Astrocyte (in vitro differentiated cells and primary cell): ENCODE measurements at regions not wholly inside any gene's neighbourhood (a gene's known extent, or its start where the extent isn't known, plus 50 kb on each side); places are given as distances from the start of the nearest gene placed in this dataset.

ENCODE experiments used
- DNase-seq: peaks from one replicate; pipeline ENCODE4 v3.0.0-alpha.2; 2010; ENCODE audit warnings: low read depth
- FAIRE-seq: peaks from 2 replicates; lab custom pipeline; 2011; peaks lifted over from hg19 to GRCh38; lab: Jason Lieb, UNC
- H2AFZ ChIP-seq: 2 replicates; pipeline ENCODE4 v1.6.0; 2012; ENCODE audit warnings: low read depth, low read length, inconsistent platforms
- H3K27ac ChIP-seq: 2 replicates; pipeline ENCODE4 v1.5.1; 2011; ENCODE audit warnings: low read depth, low read length, inconsistent platforms
- H3K27me3 ChIP-seq: 2 replicates; pipeline ENCODE4 v1.6.0; 2011; ENCODE audit warnings: low read length, inconsistent platforms; ENCODE audit not compliant: insufficient read depth
- H3K36me3 ChIP-seq: 2 replicates; pipeline ENCODE4 v1.5.1; 2011; ENCODE audit warnings: low read length, inconsistent platforms; ENCODE audit not compliant: insufficient read depth
- H3K4me1 ChIP-seq: 2 replicates; pipeline ENCODE4 v1.5.1; 2011; ENCODE audit warnings: low read length, inconsistent platforms; ENCODE audit not compliant: insufficient read depth
- H3K4me2 ChIP-seq: 2 replicates; pipeline ENCODE4 v1.6.0; 2012; ENCODE audit warnings: low read length, inconsistent platforms
- H3K4me3 ChIP-seq: 2 replicates; pipeline ENCODE4 v1.5.1; 2011; ENCODE audit warnings: low read depth, mild to moderate bottlenecking, low read length, inconsistent platforms; ENCODE audit not compliant: insufficient read depth
- H3K79me2 ChIP-seq: 2 replicates; pipeline ENCODE4 v1.6.0; 2012; ENCODE audit warnings: mild to moderate bottlenecking, low read length, inconsistent platforms; ENCODE audit not compliant: insufficient read depth
- H3K9ac ChIP-seq: 2 replicates; pipeline ENCODE4 v1.6.0; 2012; ENCODE audit warnings: mild to moderate bottlenecking, low read length, inconsistent platforms
- H3K9me3 ChIP-seq: 2 replicates; pipeline ENCODE4 v1.5.1; 2012; ENCODE audit warnings: low read depth, mild to moderate bottlenecking, low read length, inconsistent platforms; ENCODE audit not compliant: insufficient read depth
- H4K20me1 ChIP-seq: 2 replicates; pipeline ENCODE4 v1.6.0; 2012; ENCODE audit warnings: low read length, inconsistent platforms; ENCODE audit not compliant: insufficient read depth
- H3K27ac Mint-ChIP-seq: one replicate; pipeline ENCODE4 v1.8.0; 2021; ENCODE audit warnings: mild to moderate bottlenecking, mixed read lengths; ENCODE audit not compliant: unreplicated experiment
- H3K27me3 Mint-ChIP-seq: one replicate; pipeline ENCODE4 v1.8.0; 2021; ENCODE audit warnings: low read depth, mixed read lengths; ENCODE audit not compliant: unreplicated experiment
- H3K36me3 Mint-ChIP-seq: one replicate; pipeline ENCODE4 v1.8.0; 2021; ENCODE audit warnings: low read depth, mixed read lengths; ENCODE audit not compliant: unreplicated experiment
- H3K4me1 Mint-ChIP-seq: one replicate; pipeline ENCODE4 v1.8.0; 2021; ENCODE audit warnings: low read depth, mixed read lengths; ENCODE audit not compliant: unreplicated experiment
- H3K4me3 Mint-ChIP-seq: one replicate; pipeline ENCODE4 v1.8.0; 2021; ENCODE audit warnings: mild to moderate bottlenecking, moderate library complexity, mixed read lengths; ENCODE audit not compliant: unreplicated experiment
- H3K9me3 Mint-ChIP-seq: one replicate; pipeline ENCODE4 v1.8.0; 2021; ENCODE audit warnings: mild to moderate bottlenecking, mixed read lengths; ENCODE audit not compliant: unreplicated experiment
- CTCF ChIP-seq: IDR thresholded peaks from 2 replicates; pipeline ENCODE4 v1.5.1; 2011; ENCODE audit warnings: low read depth, mild to moderate bottlenecking, inconsistent platforms, low read length, moderate library complexity; ENCODE audit not compliant: insufficient read depth
- EZH2 ChIP-seq: IDR thresholded peaks from 2 replicates; pipeline ENCODE4 v1.6.1; 2012; ENCODE audit warnings: mild to moderate bottlenecking, low read length, inconsistent platforms; ENCODE audit not compliant: insufficient read depth

DNA sequence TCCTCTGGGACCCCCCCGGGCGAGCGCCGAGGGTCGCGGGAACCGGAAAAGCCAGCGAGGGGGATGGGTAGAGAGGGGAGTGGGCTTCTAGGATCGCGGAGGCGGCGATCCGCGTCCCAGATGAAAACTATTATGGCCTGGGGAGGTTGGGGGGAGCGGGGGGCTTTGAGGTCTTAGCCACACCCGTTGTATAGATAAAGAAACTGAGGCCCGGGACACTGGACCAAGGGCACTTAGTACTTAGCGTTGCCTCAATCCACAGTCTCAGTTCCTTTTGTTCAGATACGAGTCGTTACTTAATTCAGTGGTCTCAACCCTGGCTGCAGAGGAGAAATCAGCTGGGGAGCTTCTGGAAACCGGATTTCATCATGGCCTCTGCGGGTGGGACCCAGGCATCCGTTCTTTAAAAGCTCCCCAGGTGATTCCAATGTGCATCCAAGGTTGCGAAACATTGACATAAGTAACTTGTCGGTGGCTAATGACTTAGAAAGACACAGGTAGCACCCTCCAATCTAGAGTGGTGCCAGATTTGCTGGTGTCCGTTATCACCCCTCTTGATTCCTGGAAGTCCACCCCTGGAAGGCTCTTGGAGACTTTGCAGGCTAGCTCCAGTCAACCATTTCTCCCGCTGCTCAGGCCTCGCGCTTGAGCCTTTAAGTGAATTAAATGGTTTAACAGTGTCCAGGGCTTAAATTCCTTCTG is 90.7 kb downstream of the GEMIN8 start:
- H3K9ac ChIP-seq, result peak overlapping the region; percentile 79
- peaks cover 7% of the 10 kb centered on the region for H3K4me1 ChIP-seq
- Mint-ChIP-seq H3K4me3 (peak overlapping the region; percentile 74), H3K27ac (no peak overlapping the region), H3K9me3 (no peaks in the 10 kb centered on the region), H3K36me3 (no peaks in the 10 kb centered on the region), H3K4me1 (peaks cover 3% of the 10 kb centered on the region), H3K27me3 (no peaks in the 10 kb centered on the region)
- no peaks in the 10 kb centered on the region for H3K79me2 ChIP-seq
- no peak for TF ChIP-seq EZH2
- TF ChIP-seq CTCF, result no peak
- peaks cover 4% of the 10 kb centered on the region for H3K27me3 ChIP-seq
- no peaks in the 10 kb centered on the region for H4K20me1 ChIP-seq
- peak overlapping the region; percentile 69 for H2AFZ ChIP-seq
- H3K9me3 ChIP-seq, result no peaks in the 10 kb centered on the region
- peak overlapping the region; percentile 91 for H3K4me2 ChIP-seq
- DNase-seq, result no peak
- peak; percentile 45 for FAIRE-seq
- no peak overlapping the region for H3K27ac ChIP-seq
- H3K36me3 ChIP-seq, result no peaks in the 10 kb centered on the region
- H3K4me3 ChIP-seq, result peak overlapping the region; percentile 60

GRCh38 chrX:13938051-13938828 is 91.5 kb downstream of the GEMIN8 start:
- no peaks in the 10 kb centered on the region for H3K9me3 ChIP-seq

More at GRCh38 chrX:13938051-13938828, 91.5 kb downstream of the GEMIN8 start:
- FAIRE-seq (no peak), DNase-seq (no peak)
- Histone ChIP-seq H3K4me2 (peak overlapping the region; percentile 91), H3K9ac (peak overlapping the region; percentile 79), H3K27ac (no peak overlapping the region), H3K27me3 (peaks cover 4% of the 10 kb centered on the region), H3K36me3 (no peaks in the 10 kb centered on the region), H3K4me1 (peaks cover 7% of the 10 kb centered on the region), H2AFZ (peak overlapping the region; percentile 69), H3K79me2 (no peaks in the 10 kb centered on the region), H3K4me3 (peak overlapping the region; percentile 60), H4K20me1 (no peaks in the 10 kb centered on the region)
- Mint-ChIP-seq H3K9me3 (no peaks in the 10 kb centered on the region), H3K4me1 (peaks cover 2% of the 10 kb centered on the region), H3K27ac (peak overlapping the region; percentile 88), H3K4me3 (peak overlapping the region; percentile 87), H3K36me3 (no peaks in the 10 kb centered on the region), H3K27me3 (no peaks in the 10 kb centered on the region)
- TF ChIP-seq EZH2, result peak; percentile 42
- TF ChIP-seq CTCF, result no peak
